NCI-H446 treated with DMSO at 0.1 percent for 48 hours (cell line): ENCODE measurements at regions not wholly inside any gene's neighbourhood (a gene's known extent, or its start where the extent isn't known, plus 50 kb on each side); places are given as distances from the start of the nearest gene placed in this dataset.

ENCODE experiments used
- DNase-seq: peaks from one replicate; lab custom pipeline; 2025; lab: John Stamatoyannopoulos, UW

DNA sequence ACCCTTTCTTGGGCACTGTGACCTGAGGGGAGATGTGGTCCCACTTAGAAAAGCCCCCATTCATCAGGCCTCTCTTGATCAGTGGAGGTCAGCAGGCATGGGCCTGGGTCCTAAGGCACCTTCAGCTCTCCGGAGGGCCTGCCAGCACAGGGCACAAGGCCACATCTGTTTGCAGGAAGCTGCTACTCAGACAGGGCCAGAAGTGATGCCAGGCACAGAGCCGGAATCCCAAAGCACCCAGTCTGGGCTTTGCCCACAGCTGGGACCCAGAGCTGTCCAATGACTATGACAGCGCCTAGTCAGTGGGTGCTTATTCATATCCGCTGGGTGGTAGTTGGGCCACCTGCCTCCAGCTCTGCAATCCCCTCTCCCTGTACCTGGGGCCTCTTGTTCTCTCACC is 63.2 kb upstream of the ELN start:
- DNase-seq = no peak

DNA sequence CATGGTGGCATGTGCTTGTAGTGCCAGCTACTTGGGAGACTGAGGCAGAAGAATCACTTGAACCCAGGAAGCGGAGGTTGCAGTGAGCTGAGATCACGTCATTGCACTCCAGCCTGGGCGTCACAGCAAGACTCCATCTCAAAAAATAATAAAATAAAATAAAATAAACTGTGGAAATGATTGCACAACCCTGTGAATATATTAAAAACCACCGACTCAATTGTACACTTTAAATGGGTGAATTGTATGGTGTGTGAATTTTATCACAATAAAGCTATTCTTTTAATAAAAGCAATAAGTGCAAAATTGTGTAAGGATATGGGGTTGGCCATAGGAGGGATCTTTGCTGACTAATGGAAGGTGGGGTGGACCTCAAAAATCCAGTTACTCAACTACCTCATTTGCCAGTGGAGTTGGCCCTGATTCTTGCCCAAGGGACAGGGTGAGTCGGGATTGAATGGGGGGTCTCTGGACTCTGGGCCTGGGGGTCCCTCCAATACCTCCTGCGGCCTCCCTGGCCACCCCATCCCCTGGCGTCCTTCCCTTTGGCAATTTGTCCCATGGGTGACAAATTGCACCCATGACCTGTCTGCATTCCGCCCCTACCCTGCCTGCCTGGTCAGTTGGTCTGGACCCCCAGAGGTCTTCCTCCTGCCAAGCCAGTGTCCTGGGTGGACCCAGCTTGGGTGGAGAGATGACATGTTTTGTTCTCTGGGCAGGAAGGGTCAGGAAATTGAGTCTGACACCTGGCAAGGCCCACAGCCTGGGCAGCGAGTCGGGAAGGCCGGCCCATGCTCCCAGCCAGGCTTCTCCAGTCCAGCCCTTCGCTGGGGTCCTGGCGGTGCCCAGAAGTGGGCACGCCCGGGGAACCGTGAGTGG is 61.7 kb upstream of the ELN start:
- DNase-seq = no peak

DNA sequence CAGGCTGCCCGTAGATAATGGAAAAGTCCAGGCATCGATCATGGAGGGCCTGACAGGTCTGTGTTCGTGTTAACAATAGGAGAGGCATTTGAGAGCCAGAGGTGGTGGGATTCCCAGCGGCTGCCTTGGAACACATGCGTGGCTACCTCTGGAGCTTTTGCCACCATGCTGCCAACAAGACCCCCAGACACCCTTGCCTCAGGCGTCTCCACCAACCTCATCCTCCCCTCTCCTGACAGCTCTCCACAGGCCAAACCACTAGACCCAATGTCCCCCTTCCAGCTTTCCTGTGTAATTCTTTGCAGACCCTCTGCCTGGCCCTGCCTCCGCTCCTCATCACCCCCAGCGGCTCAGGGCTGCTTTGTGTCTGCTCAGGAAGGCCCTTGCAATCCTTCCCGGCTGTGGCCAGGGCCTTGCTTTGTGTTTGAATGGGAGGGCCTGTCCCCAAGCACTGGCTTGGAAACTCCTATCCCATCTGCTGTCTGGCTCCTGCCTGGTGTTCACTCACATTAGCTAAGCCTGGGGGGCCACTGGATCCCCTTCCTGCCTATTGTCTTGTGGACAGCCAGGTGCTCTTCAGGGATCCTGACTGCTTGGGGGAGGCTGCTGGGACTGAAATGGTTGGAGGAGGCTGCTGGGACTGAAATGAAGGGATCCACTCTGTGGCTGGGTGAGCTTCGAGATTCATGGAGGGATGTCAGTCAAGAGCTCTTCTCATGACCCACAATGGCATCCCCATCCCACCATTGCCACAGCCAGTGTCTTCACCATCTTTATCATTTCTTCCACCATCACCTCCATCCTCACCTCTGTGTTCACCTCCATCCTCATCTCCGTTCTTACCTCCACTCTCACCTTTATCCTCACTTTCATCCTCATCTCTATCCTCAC is 60.8 kb upstream of the ELN start:
- DNase-seq = no peak

DNA sequence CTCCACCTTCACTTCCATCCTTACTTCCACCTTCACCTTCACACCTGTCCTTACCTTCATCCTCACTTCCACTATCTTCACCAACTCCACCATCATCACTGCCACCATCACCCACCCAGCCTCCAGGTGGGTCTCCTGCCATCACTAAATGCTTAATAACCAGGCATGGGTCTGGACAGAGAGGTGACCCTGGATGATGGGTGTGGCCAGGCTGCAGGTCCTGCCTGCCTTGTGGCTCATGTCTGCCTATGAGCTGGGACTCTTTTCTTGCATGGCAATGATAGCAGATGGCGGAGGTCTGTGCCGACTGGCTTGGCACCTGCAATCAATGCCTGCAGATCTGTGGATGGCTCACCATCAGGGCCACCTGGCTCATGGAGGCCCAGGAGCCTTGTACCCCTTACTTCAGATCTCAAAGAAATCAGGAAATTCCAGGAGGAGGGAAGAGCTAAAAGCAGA is 60.1 kb upstream of the ELN start:
- no peak for DNase-seq

DNA sequence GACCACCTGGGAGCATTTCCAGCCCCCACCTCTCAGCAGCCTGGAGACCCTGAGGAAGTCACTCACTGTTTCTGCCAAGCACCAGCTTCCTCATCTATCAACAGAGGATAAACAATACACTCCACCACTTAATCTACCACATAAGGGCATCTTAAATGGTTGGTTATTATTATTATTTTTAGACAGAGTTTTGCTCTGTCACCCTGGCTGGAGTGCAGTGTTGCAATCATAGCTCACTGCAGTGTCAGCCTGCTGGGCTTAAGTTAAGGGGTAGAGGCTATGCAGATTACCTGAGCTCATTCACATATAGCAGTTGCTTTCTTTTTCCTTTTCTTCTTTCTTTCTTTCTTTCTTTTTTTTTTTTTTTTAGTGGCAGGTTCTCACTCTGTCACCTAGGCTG is 59.5 kb upstream of the ELN start:
- DNase-seq = no peak

DNA sequence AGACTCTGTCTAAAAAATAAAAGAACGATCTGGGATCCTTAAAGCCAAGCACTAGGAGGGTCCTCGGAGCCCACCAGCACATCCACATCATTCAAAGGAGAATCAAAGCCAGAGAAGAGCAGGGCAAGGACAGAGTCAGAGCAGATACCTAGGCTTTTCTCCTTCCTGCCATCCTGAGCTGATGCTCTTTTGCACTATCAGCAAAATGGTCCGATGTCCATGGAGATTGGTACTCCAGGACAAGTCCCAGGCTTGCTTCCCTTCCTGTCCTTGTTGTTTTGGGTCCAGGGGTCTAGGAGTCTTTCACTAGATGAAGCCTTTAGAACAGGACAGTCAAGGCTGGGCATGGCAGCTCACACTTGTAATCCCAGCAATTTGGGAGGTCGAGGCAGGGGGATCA is 58.0 kb upstream of the ELN start:
- no peak for DNase-seq

DNA sequence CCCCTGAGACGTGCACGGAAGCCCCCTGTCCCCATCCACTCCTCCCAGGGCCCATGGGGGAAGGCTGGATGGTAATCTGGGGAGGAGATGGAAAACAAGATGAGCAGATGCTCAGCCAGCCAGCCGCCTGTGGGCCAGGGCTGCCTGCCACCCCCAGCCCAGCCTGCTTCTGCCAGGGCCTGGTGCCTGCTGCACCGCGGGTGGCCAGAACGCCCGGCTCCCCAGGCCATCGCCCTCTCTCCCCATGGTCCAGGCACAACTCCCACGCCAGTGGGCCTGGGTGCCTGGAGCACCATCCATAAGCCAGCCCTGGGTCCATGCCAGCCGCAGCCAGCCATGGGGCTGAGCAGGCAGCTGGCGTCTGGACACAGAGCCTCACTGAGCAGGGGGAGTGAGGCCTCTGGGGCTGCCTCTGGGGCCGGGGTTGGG is 57.2 kb upstream of the ELN start:
- DNase-seq = peak; percentile 52

DNA sequence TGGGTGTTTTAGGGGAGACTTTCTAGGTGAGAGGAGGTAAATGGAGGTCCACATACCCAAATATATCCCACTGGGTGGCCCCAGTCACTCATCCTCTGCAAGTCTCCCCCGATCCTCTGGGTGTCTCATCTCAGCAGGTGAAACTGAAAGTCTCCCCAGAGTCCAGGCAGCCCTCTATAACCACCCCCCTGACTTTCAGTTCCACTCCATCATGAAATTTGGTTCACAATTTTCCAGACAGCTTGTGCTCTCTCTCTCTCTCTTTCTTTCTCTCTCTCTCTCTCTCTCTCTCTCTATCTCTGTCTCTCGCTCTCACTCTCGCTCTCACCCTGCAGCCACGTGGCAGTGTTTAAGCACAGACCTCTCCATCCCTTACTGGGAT is 56.7 kb upstream of the ELN start:
- no peak for DNase-seq

DNA sequence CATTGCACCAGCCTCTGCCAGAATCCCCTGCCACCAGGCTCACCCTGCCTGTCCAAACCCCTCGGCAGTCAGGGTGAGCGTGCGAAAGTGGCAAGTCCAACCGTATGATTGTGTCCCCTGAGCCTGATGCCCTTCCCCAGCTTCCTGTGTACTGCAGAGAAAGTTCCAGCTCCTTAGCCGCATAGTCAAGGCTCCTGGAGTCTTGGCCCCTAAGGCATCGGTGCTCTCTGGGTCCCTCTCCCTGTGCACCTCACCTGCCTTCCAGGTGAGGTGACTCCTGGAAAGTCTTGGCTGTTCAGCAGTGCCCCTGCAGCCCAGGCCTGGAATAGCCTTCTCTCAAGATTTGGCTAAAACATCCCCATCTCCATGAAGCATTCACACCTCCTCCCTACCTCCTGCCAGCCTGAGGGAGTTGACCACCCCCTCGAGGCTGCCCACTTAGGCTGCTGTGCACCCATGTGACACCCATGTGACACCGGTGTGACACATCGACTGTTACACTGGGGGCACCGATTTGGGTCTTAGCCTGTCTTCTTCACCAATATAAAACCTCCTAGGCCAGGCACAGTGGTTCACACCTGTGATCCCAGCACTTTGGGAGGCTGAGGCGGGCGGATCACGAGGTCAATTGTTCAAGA is 56.1 kb upstream of the ELN start:
- DNase-seq = no peak

DNA sequence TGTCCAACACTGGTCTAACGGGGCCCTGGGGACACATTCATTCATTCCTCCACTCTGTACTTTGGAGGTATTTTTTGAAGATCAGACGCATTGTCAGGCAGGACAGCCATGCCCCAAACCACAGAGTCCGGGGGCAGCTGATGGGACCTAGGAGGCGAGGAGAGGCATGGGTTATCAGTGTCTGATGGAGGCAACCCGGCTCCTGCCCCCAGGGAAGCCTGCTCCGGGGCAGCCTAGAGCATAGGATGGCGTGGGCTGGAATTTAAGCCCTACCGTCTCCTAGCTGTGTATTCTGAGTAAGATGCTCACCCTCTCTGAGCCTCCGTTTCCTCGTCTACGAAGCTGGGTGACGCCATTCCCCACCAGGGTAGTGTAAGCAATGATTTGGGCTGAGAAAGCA is 55.4 kb upstream of the ELN start:
- DNase-seq = no peak

DNA sequence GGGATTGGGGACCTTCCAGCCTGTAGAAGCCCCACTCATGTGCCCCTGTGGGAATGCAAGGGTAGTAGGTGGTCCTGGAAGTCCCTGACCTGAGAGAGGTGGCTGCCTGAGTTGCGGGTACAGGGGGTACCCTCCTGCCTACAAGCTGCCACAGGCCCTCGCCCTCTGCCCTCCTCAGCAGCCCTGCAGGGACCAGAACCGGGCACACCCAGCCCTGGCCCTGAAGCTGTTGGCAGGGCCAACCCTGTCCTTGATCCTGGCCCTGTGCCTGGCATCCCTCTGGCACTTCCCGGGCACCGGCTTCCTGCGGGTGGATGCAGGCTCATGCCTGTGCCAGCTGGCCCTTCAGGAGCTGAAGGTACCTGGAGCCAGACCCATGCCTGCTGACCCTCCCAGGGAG is 54.9 kb upstream of the ELN start:
- DNase-seq = no peak

DNA sequence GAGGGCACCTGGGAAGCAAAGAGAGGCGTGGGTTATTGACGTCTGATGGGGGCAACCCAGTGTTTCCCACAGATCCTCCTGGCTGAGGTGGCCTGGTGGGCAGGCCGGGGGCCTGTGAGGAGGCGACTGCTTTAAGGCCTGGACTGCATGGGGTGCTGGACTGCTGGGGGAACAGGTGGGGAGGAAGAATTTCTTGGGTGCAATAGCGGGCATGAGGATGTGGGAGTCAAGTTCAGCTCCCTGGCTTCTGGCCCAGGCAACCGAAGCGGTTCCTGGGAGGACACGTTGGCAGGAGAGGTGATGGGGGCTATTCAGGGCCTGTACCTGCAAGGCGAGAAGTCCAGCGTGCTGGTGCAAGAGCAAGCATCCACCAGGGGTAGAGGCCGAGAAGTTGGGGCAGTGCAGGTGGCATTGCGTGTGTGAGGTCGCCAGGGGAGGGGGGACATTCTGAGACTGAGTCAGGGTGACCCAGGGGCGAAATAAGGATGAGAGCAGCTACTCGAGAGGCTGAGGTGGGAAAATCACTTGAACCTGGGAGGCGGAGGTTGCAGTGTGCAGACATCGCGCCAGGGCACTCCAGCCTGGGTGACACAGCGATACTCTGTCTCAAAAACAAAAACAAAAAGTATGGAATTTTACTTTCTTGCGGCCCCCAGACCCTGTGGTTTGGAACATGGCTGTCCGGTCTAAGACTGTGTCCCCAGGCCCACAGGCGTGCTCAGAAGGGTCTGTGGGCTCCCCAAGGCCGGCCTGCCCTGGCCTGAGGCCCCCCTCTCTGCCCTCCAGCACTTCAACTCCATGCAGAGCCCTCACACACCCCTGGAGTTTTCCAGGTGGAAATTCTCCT is 53.6 kb upstream of the ELN start:
- DNase-seq = no peak

DNA sequence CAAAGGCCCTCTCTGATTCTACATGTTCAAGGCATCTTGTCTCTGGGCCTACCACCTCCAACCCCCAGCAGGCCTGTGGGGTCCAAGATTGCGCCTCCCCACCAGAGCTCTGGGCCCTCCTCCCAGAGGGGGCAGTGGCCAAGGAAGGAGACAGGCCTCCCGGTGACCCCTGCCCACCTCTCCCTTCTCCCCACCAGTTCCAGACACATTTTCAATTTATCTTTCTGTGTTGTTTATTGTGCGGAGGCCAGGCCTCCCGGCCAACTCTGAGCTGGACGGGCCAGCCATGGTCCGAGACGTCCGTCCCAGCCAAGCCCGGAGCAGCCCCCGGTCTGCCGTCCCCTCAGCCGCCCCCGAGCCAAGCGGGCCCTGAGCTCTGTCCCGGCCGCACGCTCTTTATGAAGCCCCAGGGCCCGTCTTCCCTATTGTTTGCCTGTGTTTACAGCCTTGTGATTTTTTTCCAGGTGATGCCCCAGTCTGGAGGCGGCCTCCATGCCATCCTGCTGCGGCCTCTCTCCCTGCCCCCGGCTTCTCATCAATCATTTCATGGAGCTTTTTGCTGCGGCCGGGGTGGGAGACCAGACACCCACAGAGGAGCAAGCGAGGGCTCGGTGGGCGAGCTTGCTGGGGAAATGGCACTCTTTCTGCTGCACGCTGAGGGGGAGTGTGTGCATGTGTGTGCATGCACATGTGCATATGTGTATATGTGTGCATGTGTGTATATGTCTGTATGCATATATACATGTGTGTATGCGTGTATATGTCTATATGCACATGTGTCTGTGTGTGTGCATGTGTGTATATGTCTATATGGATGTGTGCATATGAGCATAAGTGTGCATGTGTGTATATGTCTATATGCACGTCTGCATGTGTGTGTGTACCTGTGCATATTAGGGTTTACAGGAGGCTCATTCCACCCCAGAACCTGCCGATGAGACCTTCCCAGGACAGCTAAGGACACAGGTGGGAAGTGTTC is 52.7 kb upstream of the ELN start:
- no peak for DNase-seq

DNA sequence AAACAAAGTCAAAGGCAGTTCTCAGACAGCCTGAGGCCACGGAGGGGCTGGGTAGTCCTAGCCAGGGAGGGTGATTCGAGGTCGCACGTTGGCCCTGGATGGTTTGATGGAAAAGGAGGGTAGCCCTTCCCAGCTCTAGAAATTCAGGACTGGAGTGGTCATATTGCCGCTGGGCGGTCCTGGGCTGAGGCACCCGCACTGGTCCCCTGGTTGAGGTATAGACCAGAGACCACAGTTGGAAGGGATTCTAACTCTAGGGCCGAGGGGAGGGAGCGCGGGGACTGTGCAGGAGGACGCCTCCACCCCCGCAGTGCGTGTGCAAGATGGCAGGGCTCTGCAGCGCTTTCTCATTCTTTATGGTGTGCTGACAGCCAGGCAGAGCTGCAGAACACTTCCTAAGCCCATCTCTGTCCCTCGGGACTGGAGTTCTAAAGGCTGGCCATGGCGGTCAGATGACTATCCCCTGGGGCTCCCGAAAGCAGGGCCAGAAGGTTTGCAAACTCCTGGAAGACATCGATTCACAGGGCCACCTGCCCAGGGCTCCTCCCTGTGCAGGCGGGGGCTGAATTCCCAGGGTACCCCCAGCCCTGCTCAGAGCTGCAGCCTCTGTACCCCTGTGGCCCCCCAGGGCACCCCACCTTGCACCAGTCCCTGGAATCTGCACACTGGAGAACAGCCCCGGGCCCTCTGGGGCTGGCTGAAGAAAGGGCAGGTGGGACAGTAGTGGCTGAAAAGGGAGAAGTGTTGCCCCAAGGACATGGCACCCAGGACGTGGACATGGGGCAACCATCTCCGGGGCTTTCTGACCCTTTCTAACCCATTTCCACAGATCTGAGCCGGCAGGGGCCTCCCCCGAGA is 51.0 kb upstream of the ELN start:
- DNase-seq = no peak

DNA sequence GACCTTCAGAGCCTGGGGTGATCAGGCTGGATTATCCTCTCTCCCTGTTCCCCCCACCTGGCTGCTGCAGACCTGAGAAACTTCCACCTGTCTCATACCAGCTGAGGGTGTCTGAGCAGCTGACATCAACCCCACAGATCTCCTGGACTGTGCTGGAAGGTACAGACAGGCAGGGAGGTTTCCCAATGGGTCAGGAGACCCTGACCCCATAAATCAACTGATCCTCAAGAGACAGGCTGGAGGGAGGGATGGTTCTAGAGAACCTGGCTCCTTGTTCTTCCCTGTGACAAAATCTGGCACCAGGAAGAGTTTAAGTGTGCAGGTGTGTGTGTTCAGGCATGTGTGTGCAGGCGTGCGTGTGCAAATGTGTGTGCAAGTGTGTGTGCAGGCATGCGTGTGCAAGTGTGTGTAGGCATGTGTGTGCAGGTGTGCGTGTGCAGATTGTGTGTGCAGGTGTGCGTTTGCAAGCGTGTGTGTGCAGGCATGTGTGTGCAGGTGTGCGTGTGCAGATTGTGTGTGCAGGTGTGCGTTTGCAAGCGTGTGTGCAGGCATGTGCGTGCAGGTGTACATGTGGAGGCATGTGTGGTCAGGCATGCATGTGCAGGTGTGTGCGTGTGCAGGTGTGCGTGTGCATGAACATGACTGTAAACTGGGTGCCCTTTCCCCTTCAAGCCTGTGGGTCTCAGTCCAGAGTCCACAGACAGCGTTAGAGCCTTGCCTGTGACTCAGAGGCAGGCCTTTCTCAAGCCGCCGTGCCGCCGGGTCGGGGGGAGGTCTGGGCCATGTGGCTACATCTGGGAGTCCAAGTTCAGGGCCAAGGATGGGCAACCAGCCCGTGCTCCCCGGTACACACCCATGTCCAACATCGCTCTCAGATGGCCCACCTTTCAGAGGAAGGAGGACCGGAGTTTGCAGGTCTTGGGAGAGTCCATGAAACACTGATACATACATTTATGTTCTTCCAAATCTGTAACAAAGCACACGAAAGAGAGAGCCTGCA is 50.1 kb upstream of the ELN start:
- no peak for DNase-seq
